Smooth muscle cell (in vitro differentiated cells): ENCODE measurements at regions not wholly inside any gene's neighbourhood (a gene's known extent, or its start where the extent isn't known, plus 50 kb on each side); places are given as distances from the start of the nearest gene placed in this dataset.

Source experiments
- DNase-seq: peaks from one replicate; lab custom pipeline; 2025; ENCODE audit not compliant: unreplicated experiment; lab: John Stamatoyannopoulos, UW
- H2AFZ ChIP-seq: fragments of 200-600 bp; sonication (generic); 2 replicates; pipeline ENCODE4 v1.6.0; 2016; ENCODE audit warnings: antibody characterized with exemption, low read depth, mild to moderate bottlenecking
- H3F3A ChIP-seq: fragments of 200-600 bp; sonication (generic); 2 replicates; pipeline ENCODE4 v1.6.0; 2017; ENCODE audit warnings: antibody characterized with exemption, low read depth
- H3K27ac ChIP-seq: fragments of 200-600 bp; sonication (generic); 2 replicates; pipeline ENCODE4 v1.5.1; 2016; ENCODE audit warnings: low read depth, mild to moderate bottlenecking
- H3K27me3 ChIP-seq: fragments of 200-600 bp; sonication (generic); 2 replicates; pipeline ENCODE4 v1.6.1; 2016; ENCODE audit warnings: low read depth, mild to moderate bottlenecking
- H3K36me3 ChIP-seq: fragments of 200-600 bp; sonication (generic); 2 replicates; pipeline ENCODE4 v1.5.1; 2016; ENCODE audit warnings: low read depth
- H3K4me1 ChIP-seq: fragments of 200-600 bp; sonication (generic); 2 replicates; pipeline ENCODE4 v1.5.1; 2016; ENCODE audit warnings: low read depth
- H3K4me2 ChIP-seq: fragments of 200-600 bp; sonication (generic); 2 replicates; pipeline ENCODE4 v1.6.0; 2016; ENCODE audit warnings: mild to moderate bottlenecking
- H3K4me3 ChIP-seq: fragments of 200-600 bp; sonication (generic); 2 replicates; pipeline ENCODE4 v1.5.1; 2016; ENCODE audit warnings: mild to moderate bottlenecking
- H3K79me2 ChIP-seq: fragments of 200-600 bp; sonication (generic); 2 replicates; pipeline ENCODE4 v1.6.0; 2016; ENCODE audit warnings: low read depth, mild to moderate bottlenecking
- H3K9ac ChIP-seq: fragments of 200-600 bp; sonication (generic); 2 replicates; pipeline ENCODE4 v1.6.0; 2016; ENCODE audit warnings: low read depth
- H3K9me3 ChIP-seq: fragments of 200-600 bp; sonication (generic); replicated peaks from 2 replicates; pipeline ENCODE4 v1.5.1; 2016; ENCODE audit warnings: low read depth
- H4K20me1 ChIP-seq: fragments of 200-600 bp; sonication (generic); 2 replicates; pipeline ENCODE4 v1.6.0; 2016; ENCODE audit warnings: low read depth
- WGBS: methylation state at CpG from one replicate; pipeline ENCODE4 v1.1.7; 2016; ENCODE audit warnings: low lambda C conversion rate; 5-methylcytosine and 5-hydroxymethylcytosine counted together
- TF ChIP-seq, protein P1 (sequence below): fragments of 200-600 bp; sonication (generic); IDR thresholded peaks from 2 replicates; pipeline ENCODE4 v1.5.1; 2017; ENCODE audit warnings: borderline replicate concordance, mild to moderate bottlenecking, antibody characterized with exemption; ENCODE audit not compliant: insufficient read depth, poor library complexity, severe bottlenecking

DNA sequence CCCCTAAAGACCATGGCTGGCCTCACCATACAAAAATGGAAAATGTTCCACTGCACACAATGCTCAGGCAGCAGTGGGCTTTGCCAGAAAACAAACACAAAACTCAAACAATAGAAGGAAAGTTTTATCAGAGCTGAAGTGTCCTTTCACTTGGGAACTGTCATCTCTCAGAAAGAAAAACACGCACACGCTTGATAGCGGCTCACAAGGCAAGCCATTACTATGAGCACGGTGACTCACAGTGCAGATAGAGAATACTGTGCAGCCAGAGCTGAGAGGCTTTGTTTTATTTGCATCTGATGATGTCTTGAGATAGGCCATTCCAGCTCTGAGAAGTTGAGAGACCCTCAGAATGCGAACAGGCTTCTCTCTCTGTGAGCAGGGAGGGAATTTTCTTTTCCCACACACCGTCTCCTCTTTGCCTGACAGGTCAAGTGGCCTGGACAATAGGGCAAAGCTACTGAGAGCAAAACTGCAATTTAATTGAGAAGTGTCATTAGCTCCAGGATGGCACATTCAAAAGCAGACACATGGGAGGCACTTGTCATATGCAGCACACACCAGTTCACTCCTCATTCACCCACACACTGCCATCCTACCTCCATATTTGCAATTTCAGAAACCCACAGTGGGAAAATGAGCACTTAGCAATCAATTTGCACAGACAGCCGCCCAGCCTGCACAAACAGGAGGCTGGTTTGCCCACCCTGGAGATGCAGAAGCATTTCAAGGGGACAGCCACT lies 236.6 kb downstream of the SS18 start:
- Histone ChIP-seq H3K4me1 (no peaks in the 10 kb centered on the region), H3F3A (no peaks in the 10 kb centered on the region), H3K27ac (no peak overlapping the region), H4K20me1 (no peaks in the 10 kb centered on the region), H3K9me3 (no peaks in the 10 kb centered on the region), H3K4me2 (peak overlapping the region; percentile 2), H3K9ac (no peak overlapping the region), H2AFZ (peak overlapping the region; percentile 18), H3K79me2 (no peaks in the 10 kb centered on the region), H3K27me3 (no peaks in the 10 kb centered on the region), H3K4me3 (no peak overlapping the region), H3K36me3 (no peaks in the 10 kb centered on the region)
- DNase-seq = no peak
- TF ChIP-seq, protein P1, sequence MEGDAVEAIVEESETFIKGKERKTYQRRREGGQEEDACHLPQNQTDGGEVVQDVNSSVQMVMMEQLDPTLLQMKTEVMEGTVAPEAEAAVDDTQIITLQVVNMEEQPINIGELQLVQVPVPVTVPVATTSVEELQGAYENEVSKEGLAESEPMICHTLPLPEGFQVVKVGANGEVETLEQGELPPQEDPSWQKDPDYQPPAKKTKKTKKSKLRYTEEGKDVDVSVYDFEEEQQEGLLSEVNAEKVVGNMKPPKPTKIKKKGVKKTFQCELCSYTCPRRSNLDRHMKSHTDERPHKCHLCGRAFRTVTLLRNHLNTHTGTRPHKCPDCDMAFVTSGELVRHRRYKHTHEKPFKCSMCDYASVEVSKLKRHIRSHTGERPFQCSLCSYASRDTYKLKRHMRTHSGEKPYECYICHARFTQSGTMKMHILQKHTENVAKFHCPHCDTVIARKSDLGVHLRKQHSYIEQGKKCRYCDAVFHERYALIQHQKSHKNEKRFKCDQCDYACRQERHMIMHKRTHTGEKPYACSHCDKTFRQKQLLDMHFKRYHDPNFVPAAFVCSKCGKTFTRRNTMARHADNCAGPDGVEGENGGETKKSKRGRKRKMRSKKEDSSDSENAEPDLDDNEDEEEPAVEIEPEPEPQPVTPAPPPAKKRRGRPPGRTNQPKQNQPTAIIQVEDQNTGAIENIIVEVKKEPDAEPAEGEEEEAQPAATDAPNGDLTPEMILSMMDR = no peak
- WGBS = 20% methylated on average over 7 of the region's 7 CpGs

DNA sequence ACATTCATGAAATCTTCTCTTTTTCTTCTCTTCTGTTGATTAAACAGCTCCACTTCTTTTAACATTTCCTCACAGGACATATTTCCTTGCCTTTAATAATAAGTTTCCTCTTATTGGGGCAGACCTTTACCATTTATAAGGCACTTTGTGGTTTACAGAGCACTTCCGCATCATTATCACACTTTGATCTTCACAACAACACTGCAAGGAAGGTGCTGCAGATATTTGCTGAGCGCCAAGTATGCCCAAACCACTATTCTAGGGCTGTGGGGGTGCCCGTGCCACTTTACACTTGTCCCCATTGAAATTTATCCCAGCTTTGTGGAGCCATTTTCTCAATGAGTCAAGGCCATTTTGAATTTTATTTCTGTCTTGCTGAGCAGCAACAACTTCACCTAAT lies 246.6 kb downstream of the SS18 start:
- H3K36me3 ChIP-seq = no peaks in the 10 kb centered on the region
- no peak overlapping the region for H3K4me2 ChIP-seq
- no peaks in the 10 kb centered on the region for H3K27me3 ChIP-seq
- H3K4me1 ChIP-seq = no peaks in the 10 kb centered on the region
- no peak overlapping the region for H3K27ac ChIP-seq
- H3K9me3 ChIP-seq = no peaks in the 10 kb centered on the region
- no peak overlapping the region for H2AFZ ChIP-seq
- no peak for DNase-seq
- no peak overlapping the region for H3K4me3 ChIP-seq
- TF ChIP-seq, protein P1 = no peak
- no peak overlapping the region for H3K9ac ChIP-seq
- WGBS = 90% methylated on average over 3 of the region's 3 CpGs
- H4K20me1 ChIP-seq = no peaks in the 10 kb centered on the region
- H3K79me2 ChIP-seq = no peaks in the 10 kb centered on the region
- no peaks in the 10 kb centered on the region for H3F3A ChIP-seq

DNA sequence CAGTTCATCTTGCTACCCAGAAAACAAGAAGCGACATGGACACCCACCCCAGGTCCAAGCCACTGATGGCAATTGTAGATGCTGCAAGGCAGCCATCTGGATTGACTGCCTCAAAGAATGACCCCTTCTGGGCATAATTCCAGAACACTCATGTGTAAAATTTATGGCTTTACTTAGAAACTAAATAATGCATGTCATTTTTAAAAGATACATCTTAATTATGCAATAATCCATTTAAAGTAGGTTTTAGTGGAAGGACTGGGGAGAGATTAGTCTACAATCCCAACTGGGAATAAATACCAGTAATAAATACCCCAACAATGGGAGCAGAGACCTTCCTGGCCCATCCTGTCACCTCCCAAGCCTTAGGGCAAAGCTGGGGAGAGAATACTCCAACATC lies 247.7 kb downstream of the SS18 start:
- Histone ChIP-seq H3K9ac (no peak overlapping the region), H3K4me1 (no peaks in the 10 kb centered on the region), H3K27me3 (no peaks in the 10 kb centered on the region), H4K20me1 (no peaks in the 10 kb centered on the region), H3K79me2 (no peaks in the 10 kb centered on the region), H2AFZ (no peak overlapping the region), H3K4me3 (no peak overlapping the region), H3K4me2 (no peak overlapping the region), H3K36me3 (no peaks in the 10 kb centered on the region), H3K27ac (no peak overlapping the region), H3K9me3 (no peaks in the 10 kb centered on the region), H3F3A (no peaks in the 10 kb centered on the region)
- WGBS = 57% methylated on average over 1 of the region's 1 CpG
- no peak for DNase-seq
- TF ChIP-seq, protein P1 = no peak

DNA sequence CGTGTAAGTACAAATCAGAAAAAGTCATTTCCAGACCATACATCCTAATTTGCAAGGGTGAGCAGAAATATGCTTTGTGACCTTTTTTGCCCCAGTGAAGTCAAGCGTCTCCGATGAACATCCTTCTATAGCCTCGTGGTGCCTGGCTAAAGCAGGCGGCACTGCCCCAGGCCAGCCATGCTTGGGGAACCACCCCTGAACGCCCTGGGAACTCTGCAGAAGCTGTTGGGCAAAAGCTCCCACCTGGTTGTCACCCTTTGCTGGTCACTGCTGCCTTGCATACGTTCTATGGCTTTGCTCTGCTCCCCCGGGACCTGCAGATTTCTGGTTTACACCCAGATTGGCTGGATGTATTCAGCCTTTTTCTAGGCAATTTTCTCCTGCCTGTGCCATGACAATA lies 256.4 kb downstream of the SS18 start:
- WGBS = 96% methylated on average over 8 of the region's 8 CpGs
- DNase-seq = no peak
- no peak overlapping the region for H3K4me3 ChIP-seq
- TF ChIP-seq, protein P1 = no peak
- no peaks in the 10 kb centered on the region for H3K79me2 ChIP-seq
- H3F3A ChIP-seq = no peaks in the 10 kb centered on the region
- no peaks in the 10 kb centered on the region for H3K27me3 ChIP-seq
- H3K27ac ChIP-seq = no peak overlapping the region
- H3K9ac ChIP-seq = no peak overlapping the region
- H3K4me2 ChIP-seq = no peak overlapping the region
- no peaks in the 10 kb centered on the region for H3K9me3 ChIP-seq
- no peaks in the 10 kb centered on the region for H3K36me3 ChIP-seq
- no peaks in the 10 kb centered on the region for H4K20me1 ChIP-seq
- H2AFZ ChIP-seq = no peak overlapping the region
- H3K4me1 ChIP-seq = no peaks in the 10 kb centered on the region
